ENCODE measurements at regions not wholly inside any gene's neighbourhood (a gene's known extent, or its start where the extent isn't known, plus 50 kb on each side); places are given as distances from the start of the nearest gene placed in this dataset.

GRCh38 chr3:152628496-152628895, 206.4 kb upstream of the P2RY1 start:
- Histone ChIP-seq H4K20me1 (ENCODE audit: control insufficient read depth, insufficient read depth, low read depth, low read length) (no peaks in the 10 kb centered on the region), H3K4me1 (ENCODE audit: control insufficient read depth, low read length) (no peaks in the 10 kb centered on the region), H3K79me2 (ENCODE audit: control insufficient read depth, low read length) (no peaks in the 10 kb centered on the region), H3F3A (ENCODE audit: control insufficient read depth, insufficient read depth) (no peaks in the 10 kb centered on the region), H3K27me3 (ENCODE audit: control insufficient read depth, low read length) (peaks cover 2% of the 10 kb centered on the region; the same call in 1 of the 2 replicates), H3K4me3 (ENCODE audit: low read length) (no peak overlapping the region), H3K4me2 (ENCODE audit: low read length) (no peak overlapping the region), H3K9me2 (replicated peaks; ENCODE audit: control insufficient read depth, low read length) (no peaks in the 10 kb centered on the region), H3K27ac (ENCODE audit: low read depth, low read length) (no peak overlapping the region), H3K36me3 (ENCODE audit: control insufficient read depth, low read length) (no peaks in the 10 kb centered on the region), H3K9me3 (ENCODE audit: control insufficient read depth, insufficient read depth, low read length) (no peaks in the 10 kb centered on the region)
- no peak for TF ChIP-seq CTCF (IDR thresholded peaks at IDR 0.05; ENCODE audit: low read depth, low read length, poor library complexity, severe bottlenecking)
- TF ChIP-seq EZH2phosphoT487 (IDR thresholded peaks at IDR 0.05; ENCODE audit: borderline replicate concordance, low read length) = no peak

DNA sequence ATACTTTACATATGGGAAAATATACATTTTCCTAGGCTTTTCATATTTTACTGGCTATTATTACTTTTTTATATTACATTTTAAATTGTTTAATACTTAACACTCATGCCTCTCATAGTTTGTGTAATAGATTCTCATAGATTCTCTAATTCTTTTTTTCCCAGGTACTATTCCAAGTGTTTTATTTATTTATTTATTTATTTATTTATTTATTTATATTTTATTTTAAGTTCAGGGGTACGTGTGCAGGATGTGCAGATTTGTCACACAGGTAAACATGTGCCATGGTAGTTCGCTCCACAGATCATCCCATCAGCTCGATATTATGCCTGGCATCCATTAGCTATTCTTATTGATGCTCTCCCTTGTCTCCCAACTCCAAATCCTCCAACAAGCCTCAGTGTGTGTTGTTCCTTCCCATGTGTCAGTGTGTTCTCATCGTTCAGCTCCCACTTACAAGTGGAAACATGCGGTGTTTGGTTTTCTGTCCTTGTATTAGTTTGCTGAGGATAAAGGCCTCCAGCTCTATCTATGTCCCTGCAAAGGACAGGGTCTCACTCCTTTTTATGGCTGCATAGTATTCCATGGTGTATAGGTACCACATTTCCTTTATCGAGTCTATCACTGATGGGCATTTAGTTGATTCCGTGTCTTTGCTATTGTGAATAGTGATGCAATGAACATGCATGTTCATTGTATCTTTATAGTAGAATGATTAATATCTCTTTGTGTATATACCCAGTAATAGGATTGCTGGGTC, 205.4 kb upstream of the P2RY1 start:
- Histone ChIP-seq H3K27ac (ENCODE audit: low read depth, low read length) (no peak overlapping the region), H4K20me1 (ENCODE audit: control insufficient read depth, insufficient read depth, low read depth, low read length) (no peaks in the 10 kb centered on the region), H3K9me2 (replicated peaks; ENCODE audit: control insufficient read depth, low read length) (no peaks in the 10 kb centered on the region), H3F3A (ENCODE audit: control insufficient read depth, insufficient read depth) (no peaks in the 10 kb centered on the region), H3K36me3 (ENCODE audit: control insufficient read depth, low read length) (no peaks in the 10 kb centered on the region), H3K4me2 (ENCODE audit: low read length) (no peak overlapping the region), H3K4me3 (ENCODE audit: low read length) (no peak overlapping the region), H3K9me3 (ENCODE audit: control insufficient read depth, insufficient read depth, low read length) (no peaks in the 10 kb centered on the region), H3K79me2 (ENCODE audit: control insufficient read depth, low read length) (no peaks in the 10 kb centered on the region), H3K4me1 (ENCODE audit: control insufficient read depth, low read length) (no peaks in the 10 kb centered on the region), H3K27me3 (ENCODE audit: control insufficient read depth, low read length) (no peaks in the 10 kb centered on the region)
- TF ChIP-seq EZH2phosphoT487 (IDR thresholded peaks at IDR 0.05; ENCODE audit: borderline replicate concordance, low read length) = no peak
- TF ChIP-seq CTCF (IDR thresholded peaks at IDR 0.05; ENCODE audit: low read depth, low read length, poor library complexity, severe bottlenecking) = no peak

DNA sequence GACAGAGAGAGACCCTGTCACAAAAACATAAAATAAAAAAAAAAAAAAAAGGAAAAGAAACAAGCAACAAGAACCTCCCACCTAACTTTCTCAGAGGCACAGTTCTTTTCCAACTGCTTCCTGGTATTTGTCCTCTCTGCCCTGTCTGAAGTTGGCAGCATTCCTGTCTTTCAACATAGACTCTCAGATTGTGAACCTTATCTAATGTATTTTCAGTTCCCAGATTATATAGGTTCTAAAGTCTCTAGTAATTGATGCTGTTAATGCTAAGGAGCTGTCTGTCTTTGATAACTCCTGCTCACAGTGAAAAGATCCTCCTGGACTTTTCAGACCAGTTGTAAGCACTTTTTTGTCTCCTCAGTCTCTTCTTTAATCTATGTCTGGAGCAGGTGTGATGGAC, 199.5 kb upstream of the P2RY1 start:
- Histone ChIP-seq H3K27me3 (ENCODE audit: control insufficient read depth, low read length) (no peaks in the 10 kb centered on the region; the same call in 1 of the 2 replicates), H3K4me2 (ENCODE audit: low read length) (no peak overlapping the region), H3K4me3 (ENCODE audit: low read length) (no peak overlapping the region), H3K4me1 (ENCODE audit: control insufficient read depth, low read length) (no peaks in the 10 kb centered on the region), H3K9me3 (ENCODE audit: control insufficient read depth, insufficient read depth, low read length) (no peaks in the 10 kb centered on the region), H4K20me1 (ENCODE audit: control insufficient read depth, insufficient read depth, low read depth, low read length) (no peaks in the 10 kb centered on the region), H3K79me2 (ENCODE audit: control insufficient read depth, low read length) (no peaks in the 10 kb centered on the region), H3K27ac (ENCODE audit: low read depth, low read length) (no peak overlapping the region), H3K36me3 (ENCODE audit: control insufficient read depth, low read length) (no peaks in the 10 kb centered on the region), H3F3A (ENCODE audit: control insufficient read depth, insufficient read depth) (no peaks in the 10 kb centered on the region), H3K9me2 (replicated peaks; ENCODE audit: control insufficient read depth, low read length) (no peaks in the 10 kb centered on the region)
- TF ChIP-seq CTCF (IDR thresholded peaks at IDR 0.05; ENCODE audit: low read depth, low read length, poor library complexity, severe bottlenecking) (no peak), EZH2phosphoT487 (IDR thresholded peaks at IDR 0.05; ENCODE audit: borderline replicate concordance, low read length) (no peak)
